ENCODE measurements at regions not wholly inside any gene's neighbourhood (a gene's known extent, or its start where the extent isn't known, plus 50 kb on each side); places are given as distances from the start of the nearest gene placed in this dataset.
"Not testable (repeated sequence)": the region's sequence is repeated elsewhere in the genome, so short reads cannot be mapped to it uniquely, and the experiment has no call there.

- DNase-seq (ENCODE audit: low read depth): no peak
Measured at GRCh38 chr5:83889971-83890745, 169.5 kb upstream of the HAPLN1 start.

- DNase-seq (ENCODE audit: low read depth): no peak
Measured at GRCh38 chr5:83877911-83878706, 157.5 kb upstream of the HAPLN1 start.

- DNase-seq (ENCODE audit: low read depth): no peak
Measured at GRCh38 chr5:83871533-83872395, 151.1 kb upstream of the HAPLN1 start.

DNA sequence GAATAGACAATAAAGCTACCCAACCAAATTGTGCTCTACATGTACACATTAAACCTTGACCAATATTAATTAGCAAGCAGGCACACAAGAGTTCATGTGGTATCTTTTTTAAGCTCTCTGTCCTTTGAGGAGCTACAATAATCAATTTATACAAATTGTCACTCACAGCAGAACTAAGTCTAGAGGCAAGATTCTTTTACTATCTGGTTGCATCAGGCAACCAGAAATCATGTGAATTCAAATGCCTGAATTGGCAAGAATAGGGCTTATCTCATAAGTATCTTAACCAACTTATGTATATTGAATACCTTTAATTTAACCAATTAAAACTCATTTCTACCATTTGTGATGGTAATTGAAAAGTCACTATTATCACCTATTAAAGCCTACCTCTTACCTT is 145.5 kb upstream of the HAPLN1 start:
- DNase-seq (ENCODE audit: low read depth): no peak

DNA sequence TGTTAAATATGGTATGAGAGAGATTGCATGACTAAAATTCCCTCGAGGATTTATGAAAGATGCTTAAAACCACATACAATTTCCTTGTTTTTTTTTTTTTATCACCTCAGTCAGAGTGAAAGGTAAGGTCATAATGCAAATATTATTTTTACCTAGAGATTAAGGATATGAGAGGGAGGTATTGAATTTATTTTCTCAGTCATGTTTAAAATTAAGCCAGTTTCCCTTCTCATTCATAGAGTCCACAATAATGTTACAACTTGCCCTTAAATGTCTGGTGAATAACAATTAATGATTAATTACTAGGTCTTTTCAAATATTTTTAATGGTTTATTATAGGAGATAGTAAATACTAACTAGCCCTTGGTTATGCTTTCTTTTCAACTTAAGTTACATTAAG is 144.9 kb upstream of the HAPLN1 start:
- no peak for DNase-seq (ENCODE audit: low read depth)

- no peak for DNase-seq (ENCODE audit: low read depth)
Measured at GRCh38 chr5:83864652-83865051, 144.0 kb upstream of the HAPLN1 start.

DNA sequence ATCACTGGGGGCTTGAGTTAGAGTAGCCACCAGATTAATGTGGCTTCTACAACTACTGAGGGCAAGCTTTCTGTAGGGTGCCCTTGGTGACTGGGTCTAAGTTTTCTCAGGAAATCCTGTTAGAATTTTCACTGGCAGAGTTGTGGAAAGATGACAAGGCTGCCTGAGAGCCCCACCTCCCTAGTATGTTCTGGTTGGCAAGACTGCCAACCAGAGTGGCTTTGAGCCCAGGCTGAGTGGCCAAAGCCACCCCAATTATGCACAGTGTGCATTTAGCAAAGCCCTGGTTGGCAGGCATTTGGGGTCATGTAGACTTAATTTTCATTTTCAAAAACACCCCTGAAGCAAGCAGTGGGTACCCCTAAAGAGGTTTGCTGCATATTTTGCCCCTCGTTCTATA is 136.7 kb upstream of the HAPLN1 start:
- no peak for DNase-seq (ENCODE audit: low read depth)

- no peak for DNase-seq (ENCODE audit: low read depth)
Measured at GRCh38 chr5:83856881-83857280, 136.2 kb upstream of the HAPLN1 start.

GRCh38 chr5:83850412-83850811 is 129.8 kb upstream of the HAPLN1 start:
- DNase-seq (ENCODE audit: low read depth): not testable (repeated sequence)

GRCh38 chr5:83848941-83849340 is 128.3 kb upstream of the HAPLN1 start:
- no peak for DNase-seq (ENCODE audit: low read depth)

- DNase-seq (ENCODE audit: low read depth): no peak
Measured at GRCh38 chr5:83846624-83847350, 126.1 kb upstream of the HAPLN1 start.

GRCh38 chr5:83844449-83845068 is 123.9 kb upstream of the HAPLN1 start:
- DNase-seq (ENCODE audit: low read depth): peak; percentile 27

- DNase-seq (ENCODE audit: low read depth): no peak
Measured at GRCh38 chr5:83839788-83840187, 119.1 kb upstream of the HAPLN1 start.

DNA sequence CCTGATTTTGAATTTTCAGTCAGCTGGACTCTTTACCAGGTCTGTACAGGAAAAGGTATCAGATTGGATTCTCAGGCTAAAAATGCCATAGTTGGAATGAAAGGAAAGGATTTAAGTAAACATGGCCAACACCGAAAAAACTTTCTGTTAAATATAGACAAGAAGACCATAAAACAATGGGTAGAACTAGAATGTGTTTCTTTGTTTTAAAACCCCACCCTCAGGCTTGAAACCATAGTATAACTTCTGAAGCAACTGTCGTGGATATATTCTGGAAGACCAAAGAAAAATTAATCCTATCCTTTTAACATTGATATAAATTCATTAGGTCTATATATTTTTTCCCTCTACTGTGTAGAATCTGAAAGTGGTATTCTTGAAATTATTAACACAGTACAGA is 118.6 kb upstream of the HAPLN1 start:
- no peak for DNase-seq (ENCODE audit: low read depth)

- no peak for DNase-seq (ENCODE audit: low read depth)
Measured at GRCh38 chr5:83837265-83837907, 116.7 kb upstream of the HAPLN1 start.

DNA sequence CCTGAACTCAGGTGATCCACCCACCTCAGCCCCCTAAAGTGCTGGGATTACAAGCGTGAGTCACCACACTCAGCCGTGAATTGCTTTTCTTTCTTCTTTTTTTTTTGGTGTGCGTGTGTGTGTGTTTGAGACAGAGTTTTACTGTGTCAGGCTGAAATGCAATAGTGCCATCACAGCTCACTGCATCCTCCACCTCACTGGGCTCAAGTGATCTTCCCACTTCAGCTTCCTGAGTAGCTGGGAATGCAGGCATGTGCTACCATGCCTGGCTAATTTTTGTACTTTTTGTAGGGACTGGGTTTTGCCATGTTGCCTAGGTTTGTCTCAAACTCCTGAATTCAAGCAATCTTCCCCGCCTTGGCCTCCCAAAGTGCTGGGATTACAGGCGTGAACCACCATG is 113.7 kb upstream of the HAPLN1 start:
- no peak for DNase-seq (ENCODE audit: low read depth)

DNA sequence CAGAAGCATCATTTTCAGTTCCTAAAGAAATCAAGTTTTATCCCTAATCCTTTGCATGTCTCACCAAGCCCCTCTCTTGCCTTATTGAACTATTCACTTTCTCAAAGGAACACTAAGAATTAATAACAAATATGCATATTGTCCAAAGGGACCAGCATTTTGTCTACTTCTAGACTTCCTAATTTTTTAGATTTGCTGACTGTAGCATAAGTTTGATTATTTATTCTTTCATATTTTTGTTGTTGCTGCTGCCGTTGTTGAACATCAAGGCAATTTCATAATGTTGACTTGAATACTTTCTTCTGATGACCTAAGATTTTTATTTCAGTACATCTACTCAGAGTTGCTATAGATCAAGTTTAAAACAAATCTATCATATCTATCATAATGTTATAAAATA is 111.2 kb upstream of the HAPLN1 start:
- no peak for DNase-seq (ENCODE audit: low read depth)

DNA sequence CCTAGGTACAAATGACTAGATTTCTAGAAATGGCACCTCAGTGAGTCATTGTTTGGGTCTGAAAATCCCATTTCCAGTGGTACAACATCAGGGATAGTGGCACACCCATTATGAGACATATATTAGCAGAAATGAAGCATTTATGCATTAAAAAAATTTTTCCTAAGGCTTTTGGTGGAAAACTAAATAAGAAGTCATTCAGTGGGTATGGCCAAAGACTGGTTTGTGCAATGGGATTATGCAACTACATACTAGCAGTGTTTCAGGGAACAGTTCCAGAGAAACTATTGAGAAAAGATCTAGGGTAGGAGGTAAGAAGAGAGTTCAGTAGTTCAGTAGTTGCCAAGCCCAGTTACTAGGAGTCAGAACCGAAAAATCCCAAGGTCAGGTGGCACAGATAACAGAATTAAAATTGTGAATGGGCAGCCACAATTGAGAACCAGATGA is 106.5 kb upstream of the HAPLN1 start:
- DNase-seq (ENCODE audit: low read depth): peak; percentile 22

DNA sequence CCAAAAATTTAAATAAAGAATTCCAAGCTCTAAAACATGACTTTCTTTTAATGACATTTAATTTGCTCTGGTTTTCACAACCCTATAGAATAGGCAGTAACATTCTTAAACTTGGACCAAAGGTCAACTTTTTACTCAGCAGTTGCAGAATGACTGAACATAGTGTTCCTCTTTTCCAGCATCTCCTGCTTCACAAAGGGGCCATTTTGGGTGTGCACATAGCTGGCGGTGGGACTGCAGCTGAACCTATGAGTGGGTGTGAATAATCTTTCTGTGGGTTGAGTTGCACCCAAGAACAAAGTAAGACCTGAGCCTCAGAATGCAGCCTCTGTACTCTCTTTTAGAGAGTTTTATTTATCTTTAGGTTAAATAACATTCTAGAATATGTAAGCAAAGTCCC is 96.9 kb upstream of the HAPLN1 start:
- DNase-seq (ENCODE audit: low read depth): no peak

GRCh38 chr5:83815661-83816060 is 95.0 kb upstream of the HAPLN1 start:
- DNase-seq (ENCODE audit: low read depth): no peak

DNA sequence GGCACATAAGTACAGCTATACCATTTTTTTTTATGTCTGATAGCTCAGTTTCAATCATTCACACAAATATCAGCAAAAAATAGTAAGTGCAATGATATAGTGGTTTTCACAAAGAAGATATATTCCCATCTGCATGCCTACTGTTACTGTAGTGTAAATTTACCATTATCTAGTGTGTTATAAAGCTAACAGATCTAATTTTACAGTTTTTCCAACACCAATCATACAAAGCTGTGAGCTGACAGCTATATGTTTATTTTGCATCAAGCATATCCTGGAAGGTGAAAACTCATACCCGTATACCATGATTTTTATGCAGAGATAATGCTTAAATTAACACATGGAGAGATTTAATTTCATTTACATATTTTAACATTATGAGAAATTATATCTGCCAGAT is 89.9 kb upstream of the HAPLN1 start:
- no peak for DNase-seq (ENCODE audit: low read depth)
